K562 (cell line): ENCODE measurements at regions not wholly inside any gene's neighbourhood (a gene's known extent, or its start where the extent isn't known, plus 50 kb on each side); places are given as distances from the start of the nearest gene placed in this dataset.

Experiments used
- MTA1 ChIP-seq: fragments of 450-650 bp; IDR thresholded peaks from 2 replicates; pipeline ENCODE4 v1.6.1; 2017; ENCODE audit warnings: borderline replicate concordance
- MXI1 ChIP-seq: IDR thresholded peaks from 2 replicates; pipeline ENCODE4 v1.6.1; 2011; ENCODE audit warnings: low read depth, mild to moderate bottlenecking, improper control_type of control experiment, low read length
- ZNF274 ChIP-seq: IDR thresholded peaks from 2 replicates; pipeline ENCODE4 v1.6.1; 2011; ENCODE audit warnings: low read depth, mild to moderate bottlenecking, low read length, moderate library complexity, borderline replicate concordance
- TF ChIP-seq, protein P1 (sequence below): fragments of 250-450 bp; sonication (Bioruptor Pico); IDR thresholded peaks from 2 replicates; pipeline ENCODE4 v1.4.0; 2020; ENCODE audit warnings: borderline replicate concordance

GRCh38 chr13:80502359-80502758 lies 161.4 kb upstream of the SPRY2 start:
- TF ChIP-seq, protein P1, sequence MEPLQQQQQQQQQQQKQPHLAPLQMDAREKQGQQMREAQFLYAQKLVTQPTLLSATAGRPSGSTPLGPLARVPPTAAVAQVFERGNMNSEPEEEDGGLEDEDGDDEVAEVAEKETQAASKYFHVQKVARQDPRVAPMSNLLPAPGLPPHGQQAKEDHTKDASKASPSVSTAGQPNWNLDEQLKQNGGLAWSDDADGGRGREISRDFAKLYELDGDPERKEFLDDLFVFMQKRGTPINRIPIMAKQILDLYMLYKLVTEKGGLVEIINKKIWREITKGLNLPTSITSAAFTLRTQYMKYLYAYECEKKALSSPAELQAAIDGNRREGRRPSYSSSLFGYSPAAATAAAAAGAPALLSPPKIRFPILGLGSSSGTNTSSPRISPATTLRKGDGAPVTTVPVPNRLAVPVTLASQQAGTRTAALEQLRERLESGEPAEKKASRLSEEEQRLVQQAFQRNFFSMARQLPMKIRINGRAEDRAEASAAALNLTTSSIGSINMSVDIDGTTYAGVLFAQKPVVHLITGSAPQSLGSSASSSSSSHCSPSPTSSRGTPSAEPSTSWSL (CRISPR knock-in tag), result no peak
- TF ChIP-seq MXI1, result no peak
- TF ChIP-seq ZNF274, result no peak
- no peak for TF ChIP-seq MTA1
